AG04450 (cell line): ENCODE measurements at regions not wholly inside any gene's neighbourhood (a gene's known extent, or its start where the extent isn't known, plus 50 kb on each side); places are given as distances from the start of the nearest gene placed in this dataset.

Experiments used
- CTCF ChIA-PET: fragments of 300-600, 350-600 bp; formaldehyde crosslinking; extraction: SDS; loops from one replicate; lab custom pipeline; 2022; ENCODE audit warnings: antibody characterized with exemption, inconsistent platforms; lab: Charles Lee
- POLR2A ChIA-PET: fragments of 350-600 bp; formaldehyde crosslinking; extraction: SDS; loops from one replicate; lab custom pipeline; 2021; ENCODE audit warnings: antibody characterized with exemption, inconsistent platforms; lab: Yijun Ruan, JAX
- DNase-seq: peaks from one replicate; pipeline ENCODE4 v3.0.0-alpha.2; 2011; ENCODE audit warnings: low read depth, low spot score
- H3K27ac ChIP-seq: one replicate; pipeline ENCODE4 v1.5.1; 2012; ENCODE audit warnings: low read depth, low read length, control low read depth
- H3K27me3 ChIP-seq: one replicate; pipeline ENCODE4 v1.6.0; 2012; ENCODE audit warnings: low read length; ENCODE audit not compliant: control insufficient read depth, insufficient read depth
- H3K4me3 ChIP-seq: 2 replicates; pipeline ENCODE4 v1.5.1; 2011; ENCODE audit warnings: mild to moderate bottlenecking, low read depth, low read length, control low read depth
- H3K9me3 ChIP-seq: 2 replicates; pipeline ENCODE4 v1.5.1; 2012; ENCODE audit warnings: low read length; ENCODE audit not compliant: control insufficient read depth, insufficient read depth
- TF ChIP-seq, protein P1 (sequence below): IDR thresholded peaks from 2 replicates; pipeline ENCODE4 v1.5.1; 2011; ENCODE audit warnings: low read depth, low read length, control low read depth, inconsistent platforms

DNA sequence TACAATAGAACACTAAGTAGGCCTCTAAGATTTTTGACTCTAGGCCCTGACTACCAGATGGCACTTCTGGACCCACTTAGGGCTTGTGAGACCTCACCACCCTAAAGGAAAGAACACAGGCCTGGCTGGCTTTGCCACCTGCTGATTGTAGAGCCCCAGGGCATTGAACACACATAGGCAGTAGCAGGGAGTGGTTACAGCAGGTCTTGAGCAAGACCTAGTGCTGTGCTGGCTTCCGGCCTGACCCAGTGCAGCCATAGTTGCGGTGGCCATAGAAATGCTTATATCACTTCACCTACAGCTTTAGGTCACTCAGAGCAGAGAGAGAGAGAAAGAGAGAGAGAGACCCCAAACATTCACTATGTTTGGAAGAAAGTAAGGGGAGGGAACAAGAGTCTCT lies 223.2 kb downstream of the LRATD1 start:
- TF ChIP-seq, protein P1, sequence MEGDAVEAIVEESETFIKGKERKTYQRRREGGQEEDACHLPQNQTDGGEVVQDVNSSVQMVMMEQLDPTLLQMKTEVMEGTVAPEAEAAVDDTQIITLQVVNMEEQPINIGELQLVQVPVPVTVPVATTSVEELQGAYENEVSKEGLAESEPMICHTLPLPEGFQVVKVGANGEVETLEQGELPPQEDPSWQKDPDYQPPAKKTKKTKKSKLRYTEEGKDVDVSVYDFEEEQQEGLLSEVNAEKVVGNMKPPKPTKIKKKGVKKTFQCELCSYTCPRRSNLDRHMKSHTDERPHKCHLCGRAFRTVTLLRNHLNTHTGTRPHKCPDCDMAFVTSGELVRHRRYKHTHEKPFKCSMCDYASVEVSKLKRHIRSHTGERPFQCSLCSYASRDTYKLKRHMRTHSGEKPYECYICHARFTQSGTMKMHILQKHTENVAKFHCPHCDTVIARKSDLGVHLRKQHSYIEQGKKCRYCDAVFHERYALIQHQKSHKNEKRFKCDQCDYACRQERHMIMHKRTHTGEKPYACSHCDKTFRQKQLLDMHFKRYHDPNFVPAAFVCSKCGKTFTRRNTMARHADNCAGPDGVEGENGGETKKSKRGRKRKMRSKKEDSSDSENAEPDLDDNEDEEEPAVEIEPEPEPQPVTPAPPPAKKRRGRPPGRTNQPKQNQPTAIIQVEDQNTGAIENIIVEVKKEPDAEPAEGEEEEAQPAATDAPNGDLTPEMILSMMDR: no peak
- H3K27ac ChIP-seq: no peak overlapping the region
- no peaks in the 10 kb centered on the region for H3K9me3 ChIP-seq
- ChIA-PET POLR2A (no interaction called here), CTCF (no interaction called here)
- DNase-seq: no peak
- H3K4me3 ChIP-seq: no peak overlapping the region
- H3K27me3 ChIP-seq: no peaks in the 10 kb centered on the region

DNA sequence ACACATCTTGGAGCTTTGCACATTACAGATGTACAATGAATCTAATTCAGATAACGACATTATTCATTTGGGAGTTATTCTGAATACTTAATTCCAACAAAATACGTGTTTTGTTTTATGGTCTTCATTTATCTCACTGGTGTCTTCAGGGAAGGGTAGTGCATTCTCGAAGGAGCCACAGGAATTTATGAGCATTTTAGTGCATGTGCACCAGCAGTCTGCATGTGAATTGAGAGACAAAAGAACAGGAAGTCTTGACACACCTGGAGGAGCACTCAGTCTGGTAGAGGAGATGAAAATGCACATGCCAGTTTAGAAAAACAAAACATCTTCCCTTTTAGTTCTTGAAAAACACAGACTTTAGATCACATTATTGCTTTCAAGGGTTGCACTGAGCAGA lies 228.7 kb downstream of the LRATD1 start:
- DNase-seq: no peak
- no peak overlapping the region for H3K4me3 ChIP-seq
- TF ChIP-seq, protein P1: no peak
- CTCF ChIA-PET: no interaction called here
- H3K27ac ChIP-seq: no peak overlapping the region
- POLR2A ChIA-PET: no interaction called here
- no peaks in the 10 kb centered on the region for H3K9me3 ChIP-seq
- no peaks in the 10 kb centered on the region for H3K27me3 ChIP-seq

DNA sequence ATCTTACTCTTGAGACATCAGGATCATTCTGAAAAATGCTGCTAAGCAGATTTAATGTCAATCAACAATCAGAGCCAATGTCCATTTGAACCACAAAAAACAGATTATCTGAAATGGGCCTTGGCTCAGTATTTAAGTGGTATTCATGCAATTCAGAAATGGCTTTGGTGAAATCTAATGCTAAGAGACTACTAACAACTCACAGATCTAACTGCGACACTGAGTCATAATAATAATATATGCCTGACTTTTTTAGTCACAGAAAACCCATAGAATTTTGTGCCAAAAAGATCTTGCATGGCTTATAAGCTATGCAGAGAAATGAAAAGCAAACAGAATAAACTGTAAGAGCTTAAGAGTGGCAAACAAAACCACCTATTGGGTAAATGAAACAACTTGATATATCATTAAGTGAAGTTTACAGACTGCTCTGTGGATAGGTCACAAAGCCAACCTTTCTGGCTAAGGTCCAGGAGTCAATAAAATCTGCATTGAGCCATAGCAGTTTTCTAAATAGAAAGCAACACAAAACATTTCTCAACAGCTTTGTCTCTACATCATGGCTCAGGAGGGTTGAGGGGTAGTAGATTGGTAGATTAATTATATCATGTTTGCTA lies 234.3 kb downstream of the LRATD1 start:
- POLR2A ChIA-PET: no interaction called here
- Histone ChIP-seq H3K4me3 (no peak overlapping the region), H3K9me3 (no peaks in the 10 kb centered on the region; the same call in 1 of the 2 replicates), H3K27ac (no peak overlapping the region), H3K27me3 (no peaks in the 10 kb centered on the region)
- no peak for DNase-seq
- TF ChIP-seq, protein P1: no peak
- CTCF ChIA-PET: no interaction called here

DNA sequence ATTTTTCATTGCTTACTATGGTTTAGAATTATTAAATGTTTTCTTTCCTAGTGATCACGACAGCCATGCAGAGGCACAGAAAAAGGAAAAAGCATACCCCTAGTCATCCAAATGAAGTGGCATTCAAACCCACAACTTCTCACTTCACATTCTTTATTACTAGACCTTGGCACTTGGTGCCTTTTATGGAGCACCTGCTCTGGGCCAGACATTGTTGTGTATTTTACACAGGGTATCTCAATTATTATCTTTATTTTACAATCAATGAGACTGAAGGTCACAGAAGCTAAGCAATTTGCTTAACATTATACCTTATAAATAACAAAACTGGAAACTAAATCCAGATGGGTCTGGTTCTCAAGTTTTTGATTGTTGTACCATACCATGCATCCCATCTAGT lies 235.3 kb downstream of the LRATD1 start:
- TF ChIP-seq, protein P1: no peak
- ChIA-PET POLR2A (no interaction called here), CTCF (no interaction called here)
- Histone ChIP-seq H3K27me3 (no peaks in the 10 kb centered on the region), H3K9me3 (peaks cover 3% of the 10 kb centered on the region; the same call in 1 of the 2 replicates), H3K4me3 (no peak overlapping the region), H3K27ac (no peak overlapping the region)
- no peak for DNase-seq

DNA sequence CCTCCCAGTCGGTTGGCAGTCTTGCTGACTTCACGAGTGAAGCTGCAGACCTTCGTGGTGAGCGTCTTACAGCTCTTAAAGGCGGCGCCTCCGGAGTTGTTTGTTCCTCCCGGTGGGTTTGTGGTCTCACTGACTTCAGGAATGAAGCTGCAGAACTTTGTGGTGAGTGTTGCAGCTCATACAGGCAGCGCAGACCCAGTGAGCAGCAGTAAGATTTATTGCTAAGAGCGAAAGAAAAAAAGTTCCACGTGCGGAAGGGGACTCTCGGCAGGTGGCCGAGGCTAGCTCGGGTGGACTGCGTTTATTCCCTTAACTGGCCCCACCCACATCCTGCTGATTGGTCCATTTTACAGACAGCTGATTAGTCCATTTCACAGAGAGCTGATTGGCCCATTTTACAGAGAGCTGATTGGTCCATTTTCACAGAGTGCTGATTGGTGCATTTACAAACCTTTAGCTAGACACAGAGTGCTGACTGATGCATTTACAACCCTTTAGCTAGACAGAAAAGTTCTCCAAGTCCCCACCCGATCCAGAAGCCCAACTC lies 240.3 kb downstream of the LRATD1 start:
- Histone ChIP-seq H3K27me3 (no peaks in the 10 kb centered on the region), H3K4me3 (no peak overlapping the region), H3K9me3 (peaks cover 3% of the 10 kb centered on the region), H3K27ac (no peak overlapping the region)
- POLR2A ChIA-PET: no interaction called here
- TF ChIP-seq, protein P1: no peak
- CTCF ChIA-PET: no interaction called here
- no peak for DNase-seq
